Erythroblast (primary cell): ENCODE measurements at regions not wholly inside any gene's neighbourhood (a gene's known extent, or its start where the extent isn't known, plus 50 kb on each side); places are given as distances from the start of the nearest gene placed in this dataset.

Source experiments
- GATA1 ChIP-seq: IDR thresholded peaks from 2 replicates; pipeline ENCODE4 v1.6.1; 2011; ENCODE audit warnings: low read depth, mild to moderate bottlenecking, control low read depth, low read length, moderate library complexity
- POLR2A ChIP-seq: IDR thresholded peaks from 2 replicates; pipeline ENCODE4 v1.6.1; 2011; ENCODE audit warnings: mild to moderate bottlenecking, low read length

DNA sequence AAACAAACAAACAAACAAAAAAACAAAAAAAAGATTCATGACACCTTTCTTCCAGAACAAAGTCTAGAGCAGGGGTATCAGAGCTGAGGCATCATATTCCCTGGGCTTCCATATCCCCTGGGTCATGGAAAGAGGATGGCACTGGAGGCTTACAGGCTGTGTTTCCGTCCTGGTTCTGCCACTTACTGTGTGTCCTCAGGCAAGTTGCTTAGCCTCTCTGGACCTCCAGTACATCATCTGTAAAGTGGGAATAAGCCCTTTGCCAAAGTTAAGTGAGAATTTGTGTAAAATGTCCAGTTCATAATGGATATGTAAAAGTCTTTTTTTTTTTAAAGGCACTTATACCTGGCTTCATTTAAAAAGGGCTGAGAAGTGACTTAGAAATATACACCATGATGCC, 62.0 kb upstream of the FAM222A start:
- TF ChIP-seq POLR2A = no peak
- no peak for TF ChIP-seq GATA1
